GM19043 (cell line): ENCODE measurements at regions not wholly inside any gene's neighbourhood (a gene's known extent, or its start where the extent isn't known, plus 50 kb on each side); places are given as distances from the start of the nearest gene placed in this dataset.

Source experiments
- ATAC-seq: cut with Tn5 transposase; IDR thresholded peaks from one replicate; pipeline ENCODE4 v1.9.1; 2021; ENCODE audit warnings: low read depth; ENCODE audit not compliant: unreplicated experiment

DNA sequence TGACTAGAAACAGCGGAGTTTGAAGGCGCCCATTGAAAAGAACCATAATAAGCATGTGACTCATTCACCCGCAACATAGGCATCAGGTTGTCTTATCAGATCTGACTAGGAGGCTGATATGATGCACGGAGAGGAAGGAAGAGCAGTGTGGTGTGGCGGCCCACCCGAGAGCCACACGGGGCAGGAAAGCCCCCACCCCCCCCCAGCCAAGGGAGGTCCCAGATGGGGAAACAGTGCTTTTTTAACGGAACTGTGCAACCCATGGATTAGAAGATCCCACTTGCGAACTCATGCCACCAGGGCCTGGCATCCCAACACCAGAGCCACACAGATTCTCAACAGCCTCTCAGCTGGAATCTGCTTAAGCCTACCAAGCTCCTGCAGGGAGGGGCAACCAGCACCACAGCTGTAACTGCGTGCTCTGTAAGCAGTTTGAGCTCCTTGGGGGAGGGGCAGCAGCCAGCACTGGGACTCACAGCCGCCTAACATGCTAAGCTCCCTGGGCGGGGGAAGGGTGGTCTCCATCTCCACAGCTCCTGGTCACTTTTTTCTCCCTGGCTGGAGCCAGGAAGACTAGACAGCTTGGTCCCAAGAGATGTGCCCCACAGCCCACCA, 466.2 kb downstream of the PDGFC start:
- no peak for ATAC-seq

DNA sequence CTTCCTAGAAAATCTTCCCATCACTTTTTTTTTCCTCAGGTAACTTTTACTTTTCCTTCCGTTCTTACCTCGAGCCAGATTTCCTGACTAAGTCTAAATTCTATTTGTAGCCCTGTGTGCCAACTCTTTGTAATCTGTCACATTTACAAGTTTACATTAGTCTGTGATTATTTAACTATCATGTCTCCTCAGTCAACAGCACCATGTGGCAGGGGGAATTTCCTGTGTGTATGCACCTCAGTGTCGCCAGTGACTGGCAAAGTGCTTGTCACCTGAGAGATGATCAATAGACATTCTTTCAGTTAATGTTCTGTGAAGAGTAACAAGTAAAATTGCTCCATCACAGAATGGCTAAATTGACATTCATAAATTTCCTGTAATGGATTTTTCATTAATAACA, 468.5 kb downstream of the PDGFC start:
- ATAC-seq: no peak

DNA sequence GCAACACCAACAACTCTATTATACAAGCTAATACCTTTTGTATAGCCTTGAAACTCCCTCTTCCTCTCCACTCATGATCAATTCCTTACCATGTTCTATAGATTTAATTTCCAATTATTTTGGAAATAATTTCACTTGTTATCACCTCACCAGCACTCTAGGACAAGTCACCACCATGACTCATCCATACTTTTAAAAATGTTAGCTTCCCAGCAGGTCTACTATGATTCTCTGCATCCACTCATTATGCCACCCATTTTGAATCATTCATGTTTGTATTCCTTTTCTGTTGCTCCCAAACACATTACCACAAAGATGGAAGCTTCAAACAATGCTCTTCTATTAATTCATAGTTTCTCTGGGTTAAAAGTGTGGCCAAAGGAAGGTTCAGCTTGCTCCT, 469.6 kb downstream of the PDGFC start:
- no peak for ATAC-seq

DNA sequence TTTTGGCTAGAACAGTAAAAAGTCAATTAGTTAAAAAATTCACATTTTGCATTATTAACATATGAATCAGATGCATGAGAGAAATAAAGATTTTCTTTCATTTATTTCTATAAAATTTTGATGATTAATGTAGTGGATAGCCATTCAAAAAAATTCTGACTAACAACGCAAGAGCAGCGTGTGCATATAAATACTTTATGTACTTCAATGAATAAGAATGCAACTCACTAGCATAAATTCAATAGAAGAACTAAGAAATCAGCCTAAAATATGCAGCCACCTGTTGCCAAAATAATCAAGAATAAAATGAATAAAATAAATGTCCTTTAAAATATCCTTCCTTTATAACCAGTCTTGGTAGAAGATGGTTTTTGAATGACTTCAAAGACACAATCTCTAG, 471.9 kb downstream of the PDGFC start:
- ATAC-seq: no peak

DNA sequence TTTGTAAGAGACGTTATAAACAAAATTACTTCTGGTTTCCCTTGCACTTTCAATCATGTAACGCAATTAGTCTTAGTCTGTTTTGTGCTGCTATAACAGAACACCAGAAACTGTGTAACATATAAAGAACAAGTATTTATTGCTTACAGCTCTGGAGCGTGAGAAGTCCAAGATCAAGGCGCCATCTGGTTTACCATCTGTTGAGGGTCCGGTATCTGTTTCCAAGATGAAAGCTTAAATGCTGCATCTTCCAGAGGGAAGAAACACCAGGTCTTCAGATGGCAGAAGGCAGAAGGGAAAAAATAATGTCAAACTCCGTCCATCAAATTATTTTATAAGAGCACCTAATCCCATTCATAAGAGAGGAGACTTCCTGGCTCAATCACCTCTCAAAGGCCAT, 474.1 kb downstream of the PDGFC start:
- ATAC-seq: no peak

DNA sequence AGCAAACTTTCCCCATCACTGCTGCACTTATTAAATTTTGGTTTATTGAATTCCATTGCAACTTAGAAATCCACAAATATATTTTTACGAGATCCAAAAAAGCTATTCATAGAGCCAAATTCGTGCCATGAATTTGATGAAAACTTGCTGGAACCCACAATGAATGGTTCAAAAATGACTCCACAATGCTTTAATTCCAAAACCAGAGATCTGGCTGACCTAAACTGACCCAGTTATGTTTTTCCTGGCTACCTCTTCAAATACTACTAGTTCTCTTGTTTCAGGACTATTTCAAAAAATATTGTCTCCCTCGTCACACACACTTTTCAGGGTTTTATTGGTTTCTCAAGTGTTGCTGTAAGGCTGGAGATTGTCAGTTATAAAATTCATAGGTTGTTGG, 474.8 kb downstream of the PDGFC start:
- no peak for ATAC-seq

DNA sequence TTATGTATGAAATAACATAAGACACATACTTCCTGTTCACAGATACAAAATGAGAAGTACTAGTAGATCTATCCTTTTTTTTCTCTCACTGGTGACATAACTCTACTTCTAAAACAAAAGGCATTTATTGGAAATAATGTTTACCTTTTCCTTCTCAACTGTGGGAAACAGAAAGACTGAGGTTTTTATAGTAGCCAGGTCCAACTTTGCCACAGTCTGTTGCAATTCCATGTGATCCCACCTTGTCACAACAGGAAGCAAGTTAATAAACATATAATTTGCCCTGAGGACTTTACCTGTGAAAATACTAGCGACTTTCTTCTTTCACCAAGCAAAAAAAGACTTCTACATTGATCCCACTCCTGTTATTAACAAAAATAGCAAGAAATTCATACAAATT, 475.8 kb downstream of the PDGFC start:
- no peak for ATAC-seq

DNA sequence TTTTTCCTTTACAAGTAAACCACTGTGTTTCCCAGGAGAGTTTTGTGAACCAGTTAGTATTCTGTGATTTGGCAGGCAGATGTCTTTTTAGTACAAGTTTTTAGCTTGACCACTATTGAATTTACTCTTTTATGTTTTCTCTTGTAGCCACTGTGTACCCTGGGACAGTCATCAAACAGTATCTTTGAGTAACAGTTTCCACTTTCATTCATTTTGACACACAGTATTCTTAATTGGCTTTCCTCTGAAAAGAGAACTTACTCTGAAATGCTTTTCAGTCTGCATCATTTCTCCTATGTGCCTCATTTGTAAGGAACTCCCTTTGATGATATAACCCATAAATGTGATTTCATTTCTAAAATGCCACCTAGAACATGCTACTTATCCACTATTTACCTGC, 476.5 kb downstream of the PDGFC start:
- no peak for ATAC-seq

DNA sequence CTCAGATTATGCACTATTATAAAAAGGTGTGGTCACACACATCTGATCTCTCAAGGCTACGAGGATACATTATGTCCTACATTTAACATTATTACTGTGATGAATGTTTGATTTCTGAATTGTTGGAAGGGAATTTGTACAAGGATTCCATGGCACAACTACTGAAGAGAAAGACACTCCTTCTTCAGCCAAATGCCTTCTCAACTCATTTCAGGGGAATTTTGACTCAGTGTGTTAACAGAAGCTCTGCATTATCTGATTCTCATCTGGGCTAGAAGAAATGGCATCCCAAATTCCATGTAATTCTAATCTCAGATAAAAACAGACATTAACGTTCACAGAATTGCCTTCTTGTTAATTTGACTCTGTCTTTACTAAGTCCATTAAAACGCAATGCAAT, 477.7 kb downstream of the PDGFC start:
- ATAC-seq: no peak

DNA sequence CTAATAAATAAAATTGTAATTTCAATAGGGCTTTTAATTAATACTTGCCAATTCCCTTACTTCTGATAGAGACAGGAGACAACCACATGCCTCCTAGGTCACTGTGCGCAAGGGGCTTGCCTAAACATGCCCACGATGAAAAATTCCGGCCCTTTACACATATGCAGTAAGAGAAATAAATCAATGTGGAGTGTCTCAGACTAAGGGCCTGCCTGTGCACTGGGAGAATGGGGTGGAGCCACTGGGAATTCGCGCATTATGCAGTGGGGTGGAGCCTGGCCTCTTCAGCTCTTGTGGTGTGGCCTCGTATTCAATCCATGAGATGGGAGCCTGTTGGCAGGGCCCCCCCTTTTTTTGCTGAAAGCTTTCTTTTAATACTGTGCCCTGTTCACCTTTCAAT, 484.5 kb downstream of the PDGFC start:
- ATAC-seq: no peak

DNA sequence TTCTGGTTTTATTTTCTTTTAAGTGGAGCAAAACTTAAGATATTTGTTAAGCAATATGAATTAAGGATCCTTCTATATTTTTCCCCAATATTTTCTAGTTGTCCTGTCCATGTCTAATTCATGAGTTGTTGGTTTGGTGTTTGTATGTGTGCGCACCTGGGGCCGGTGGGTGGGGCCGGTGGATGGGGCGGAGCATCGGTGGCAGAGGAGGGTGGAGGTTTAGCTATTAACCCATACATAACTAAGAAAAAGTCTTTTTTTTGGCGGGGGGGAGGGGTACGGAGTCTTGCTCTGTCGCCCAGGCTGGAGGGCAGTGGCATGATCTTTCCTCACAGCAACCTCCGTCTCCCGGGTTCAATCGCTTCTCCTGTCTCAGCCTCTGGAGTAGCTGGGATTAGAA, 489.8 kb downstream of the PDGFC start:
- ATAC-seq: no peak

DNA sequence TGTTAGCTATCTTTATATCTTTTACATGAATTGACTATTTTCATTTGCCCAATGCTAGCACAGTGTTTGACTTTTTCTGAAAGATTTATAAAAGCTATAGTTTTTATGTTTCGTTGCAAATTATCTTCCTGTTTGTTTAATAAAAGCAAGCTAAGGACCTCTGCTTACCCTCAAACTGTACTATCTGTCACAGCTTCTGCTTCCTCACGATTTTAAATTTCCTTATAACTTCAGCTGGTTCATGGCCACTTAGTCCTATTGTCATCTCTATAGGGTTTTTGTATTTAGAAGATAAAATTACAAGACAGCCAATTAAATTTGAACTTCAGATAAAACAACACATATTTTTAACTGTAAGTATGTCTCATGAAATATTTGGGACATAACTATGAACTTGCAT, 494.0 kb downstream of the PDGFC start:
- ATAC-seq: no peak

DNA sequence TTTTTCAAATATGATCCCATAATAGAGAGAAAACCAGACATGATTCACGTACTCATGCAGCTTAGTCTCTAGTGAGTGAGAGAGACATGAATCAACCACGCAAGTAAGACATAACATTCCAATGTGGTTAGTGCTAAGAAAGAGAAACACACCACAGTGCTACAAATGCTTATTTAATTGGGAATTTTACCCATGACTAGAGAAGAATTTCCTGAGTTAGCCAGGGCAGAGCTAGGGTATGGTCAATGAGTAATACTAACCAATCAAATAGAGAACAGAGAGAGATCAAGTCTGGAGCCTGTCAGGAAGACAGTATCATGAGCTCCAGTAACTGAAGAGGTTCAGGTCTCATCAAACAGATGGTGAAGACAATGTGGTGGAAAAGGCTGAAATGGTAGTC, 495.2 kb downstream of the PDGFC start:
- ATAC-seq: no peak

DNA sequence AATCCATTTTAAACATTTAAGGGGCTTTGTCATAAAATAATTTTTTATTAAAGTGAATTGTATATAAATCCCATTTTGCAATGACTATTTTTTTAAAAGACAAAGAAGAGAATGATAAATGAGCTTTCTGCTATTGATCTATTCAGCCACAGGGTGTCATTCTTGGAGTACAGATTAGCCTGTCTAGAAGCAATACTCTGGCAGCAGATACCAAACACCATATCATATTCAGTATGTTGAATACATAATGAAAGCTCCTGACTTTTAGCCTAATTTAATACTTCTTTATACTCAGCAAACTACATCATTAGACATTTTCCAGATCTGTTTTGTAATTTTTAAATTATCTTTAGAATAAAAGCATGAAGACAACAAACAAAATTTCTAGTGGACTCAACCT, 496.3 kb downstream of the PDGFC start:
- ATAC-seq: no peak

DNA sequence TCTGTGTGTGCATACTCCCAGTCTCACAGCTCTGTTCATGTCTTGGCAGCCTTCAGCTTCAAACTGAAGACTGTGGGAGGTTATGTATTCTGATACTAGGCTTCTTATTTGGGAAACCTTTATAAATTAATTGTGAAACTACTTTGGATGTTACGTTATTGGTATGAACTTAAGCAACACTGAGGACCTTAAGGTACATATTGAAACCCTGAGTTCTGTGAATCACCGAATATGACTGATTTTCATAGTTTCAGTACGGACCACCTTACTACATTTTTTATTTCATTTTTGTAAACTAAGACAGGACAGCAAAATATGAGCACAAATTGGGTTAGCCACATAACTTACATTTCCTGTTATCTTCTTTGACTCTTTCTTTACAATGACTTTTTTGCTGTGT, 498.4 kb downstream of the PDGFC start:
- ATAC-seq: no peak

DNA sequence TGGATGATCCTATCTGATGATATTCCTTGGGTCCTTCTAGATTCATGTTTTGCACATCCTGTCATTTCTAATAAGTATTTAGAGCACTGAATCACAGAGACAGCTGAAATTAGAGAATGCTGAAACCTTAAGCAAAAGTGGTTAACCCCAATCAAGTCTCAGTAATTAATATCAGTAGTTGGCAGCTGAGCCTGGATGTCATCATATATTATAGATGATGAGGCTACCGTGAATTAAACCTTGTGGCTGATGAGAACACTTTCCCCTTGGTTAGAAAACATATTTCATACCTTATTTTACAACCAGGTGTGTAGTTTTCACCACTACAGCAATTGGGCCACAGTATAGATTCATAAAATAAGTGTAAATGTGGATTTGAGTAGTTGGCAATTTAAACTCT, 499.0 kb downstream of the PDGFC start:
- ATAC-seq: no peak

DNA sequence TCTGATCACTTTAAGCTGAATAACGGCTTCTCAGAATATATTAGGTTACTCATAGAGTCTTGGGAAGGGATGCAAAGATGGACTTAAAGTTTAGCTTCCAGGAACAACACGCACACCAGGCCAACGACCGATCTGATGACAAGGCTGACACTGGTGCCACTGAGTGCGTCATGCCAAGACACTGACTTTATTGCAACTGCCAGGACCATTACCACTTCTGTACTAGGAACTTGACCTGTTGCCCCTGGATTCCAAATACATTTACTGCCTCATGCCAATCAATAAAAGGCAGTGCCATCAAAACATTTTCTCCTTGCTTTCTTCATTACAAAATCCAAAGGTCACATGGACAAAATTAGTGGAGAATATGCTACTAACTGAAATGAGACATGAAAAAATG, 505.9 kb upstream of the CTSO start:
- ATAC-seq: no peak

DNA sequence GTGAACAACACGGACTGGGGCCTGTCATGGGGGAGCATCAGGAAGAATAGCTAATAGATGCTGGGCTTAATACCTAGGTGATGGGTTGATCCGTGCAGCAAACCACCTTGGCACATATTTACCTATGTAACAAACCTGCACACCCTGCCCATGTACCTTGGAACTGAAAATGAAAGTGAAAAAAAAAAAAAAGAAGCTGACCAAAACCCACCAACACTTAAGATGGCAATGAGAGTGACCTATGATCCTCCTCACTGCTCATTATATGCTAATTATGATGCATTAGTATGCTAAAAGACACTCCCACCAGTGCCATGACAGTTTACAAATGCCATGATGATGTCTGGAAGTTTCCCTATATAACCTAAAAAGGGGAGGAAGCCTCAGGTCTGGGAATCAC, 503.2 kb upstream of the CTSO start:
- no peak for ATAC-seq

DNA sequence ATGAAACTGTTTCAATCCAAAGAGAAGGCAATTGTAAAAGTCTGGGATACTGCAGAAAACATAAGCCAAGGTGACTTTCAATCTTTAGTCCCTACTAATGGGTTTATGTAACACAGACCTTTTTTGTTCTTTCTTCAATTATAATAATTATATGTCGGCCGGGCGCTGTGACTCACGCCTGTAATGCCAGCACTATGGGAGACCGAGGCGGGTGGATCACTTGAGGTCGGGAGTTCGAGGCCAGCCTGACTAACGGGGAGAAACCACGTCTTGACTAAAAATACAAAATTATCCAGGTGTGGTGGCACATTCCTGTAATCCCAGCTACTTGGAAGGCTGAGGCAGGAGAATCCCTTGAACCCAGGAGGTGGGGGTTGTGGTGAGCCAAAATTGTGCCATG, 489.8 kb upstream of the CTSO start:
- ATAC-seq: no peak

DNA sequence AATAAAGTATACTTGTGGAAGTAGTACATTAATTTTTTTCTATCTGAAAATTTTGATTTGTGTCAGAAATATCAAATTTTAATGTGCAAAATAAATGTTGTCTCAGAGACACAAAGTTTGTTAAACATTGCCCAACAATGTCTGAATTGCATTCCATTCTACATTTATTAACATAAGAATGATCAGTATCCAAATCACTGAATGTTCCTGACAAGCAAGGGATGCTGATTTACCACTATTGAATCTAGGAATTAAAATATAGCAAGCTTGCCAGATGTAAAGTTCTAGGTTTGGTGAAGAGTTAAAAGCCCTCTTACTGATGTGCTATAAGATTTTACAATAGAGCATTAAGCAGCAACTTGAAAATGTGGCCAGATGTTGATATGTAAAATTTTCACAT, 489.2 kb upstream of the CTSO start:
- no peak for ATAC-seq

DNA sequence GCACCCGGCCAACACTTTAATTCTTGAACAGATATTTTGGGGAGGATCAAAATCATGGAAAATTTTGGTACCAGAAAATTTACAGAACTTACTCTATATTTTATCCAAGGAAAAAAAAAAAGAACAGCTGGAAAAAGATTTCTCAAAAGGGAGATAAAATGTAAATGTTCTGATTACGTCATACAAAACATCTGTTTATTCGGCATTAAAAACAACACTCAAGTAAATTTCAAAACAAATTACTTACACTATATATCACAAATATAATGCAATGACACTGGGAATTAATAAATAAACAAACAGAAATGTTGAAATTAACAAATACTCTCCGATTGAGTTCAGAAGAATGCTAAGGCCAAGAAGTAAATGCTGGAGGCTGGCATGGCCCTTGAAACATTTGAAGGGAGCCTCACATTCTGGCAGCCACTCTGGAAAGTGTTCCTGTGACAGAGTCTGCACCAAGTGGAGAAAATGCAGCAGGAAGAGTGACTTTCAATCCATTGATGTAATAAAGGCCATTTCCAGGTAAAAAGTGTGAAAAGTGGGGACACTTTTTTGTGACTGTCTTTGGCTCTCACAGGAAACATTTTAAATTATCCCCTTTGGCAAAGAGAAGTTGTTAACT, 486.0 kb upstream of the CTSO start:
- no peak for ATAC-seq

DNA sequence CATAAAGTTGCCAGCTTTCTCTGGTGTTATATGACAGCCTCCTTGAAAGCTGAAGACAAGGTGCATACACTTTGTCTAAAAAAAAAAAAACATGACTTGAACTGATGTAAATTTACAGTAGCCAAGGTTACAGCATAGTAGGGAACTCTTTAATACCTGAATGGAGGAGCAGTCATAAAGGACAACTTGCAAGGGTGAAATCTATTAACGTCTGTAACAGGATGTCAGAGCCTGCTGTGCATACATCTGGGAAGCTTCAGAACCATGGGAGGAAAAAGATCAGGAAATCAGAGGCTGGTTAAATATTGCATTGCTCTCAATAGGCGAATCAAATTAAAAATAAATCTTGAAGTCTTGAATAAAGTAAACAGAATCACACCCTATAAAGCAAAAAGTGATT, 484.0 kb upstream of the CTSO start:
- no peak for ATAC-seq

DNA sequence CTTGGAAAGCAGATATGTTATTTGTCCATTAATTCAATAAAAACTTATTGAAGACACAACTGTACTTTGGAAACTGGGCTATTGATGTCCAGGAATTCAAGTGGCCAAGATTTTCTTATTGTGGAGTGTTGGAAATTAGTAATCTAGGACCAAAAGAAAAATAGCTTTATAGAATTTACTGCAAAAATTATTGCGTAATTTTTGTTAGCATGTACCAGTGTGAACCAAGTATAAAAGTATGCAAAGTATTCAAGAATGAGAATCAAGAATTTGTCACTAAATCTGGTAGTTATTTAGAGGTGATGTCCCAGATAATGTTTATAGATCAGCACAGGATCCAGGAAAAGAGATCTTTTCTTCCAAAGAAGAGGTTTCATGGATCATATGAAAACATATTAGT, 468.9 kb upstream of the CTSO start:
- ATAC-seq: no peak
